Activated CD4-positive, alpha-beta T cell treated with anti-CD3 and anti-CD28 coated beads, Interleukin-2, amount 50 U/mL, for 16 hours (primary cell): ENCODE measurements at regions not wholly inside any gene's neighbourhood (a gene's known extent, or its start where the extent isn't known, plus 50 kb on each side); places are given as distances from the start of the nearest gene placed in this dataset.

Experiments
- DNase-seq: peaks from one replicate; pipeline ENCODE4 v3.0.0-alpha.2; 2020

GRCh38 chr18:34648269-34648985 lies 61.7 kb upstream of the DTNA start:
- DNase-seq = no peak

- DNase-seq = no peak
Measured at GRCh38 chr18:34649080-34649479, 61.0 kb upstream of the DTNA start.

DNA sequence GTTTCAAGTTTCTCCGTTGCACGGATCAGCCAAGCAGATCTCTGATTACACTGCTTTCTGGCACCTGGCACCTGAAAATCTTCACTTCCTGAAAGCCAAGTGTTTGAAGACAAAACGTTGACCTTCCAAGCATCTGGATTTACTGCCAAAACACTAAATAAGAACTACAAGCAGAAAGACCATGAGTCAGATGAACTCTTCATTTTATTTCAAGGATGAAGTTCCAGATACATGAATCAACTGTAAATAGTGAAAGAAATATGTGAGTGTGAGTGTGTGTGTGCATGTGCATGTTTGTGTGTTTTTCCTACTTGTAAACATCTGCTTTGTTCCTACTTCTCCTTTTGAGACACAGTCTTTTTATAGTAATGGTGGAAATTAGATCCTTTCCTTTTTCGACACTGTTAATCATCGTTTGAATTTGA lies 60.0 kb upstream of the DTNA start:
- no peak for DNase-seq

- DNase-seq = no peak
Measured at GRCh38 chr18:34651586-34652369, 58.3 kb upstream of the DTNA start.

DNA sequence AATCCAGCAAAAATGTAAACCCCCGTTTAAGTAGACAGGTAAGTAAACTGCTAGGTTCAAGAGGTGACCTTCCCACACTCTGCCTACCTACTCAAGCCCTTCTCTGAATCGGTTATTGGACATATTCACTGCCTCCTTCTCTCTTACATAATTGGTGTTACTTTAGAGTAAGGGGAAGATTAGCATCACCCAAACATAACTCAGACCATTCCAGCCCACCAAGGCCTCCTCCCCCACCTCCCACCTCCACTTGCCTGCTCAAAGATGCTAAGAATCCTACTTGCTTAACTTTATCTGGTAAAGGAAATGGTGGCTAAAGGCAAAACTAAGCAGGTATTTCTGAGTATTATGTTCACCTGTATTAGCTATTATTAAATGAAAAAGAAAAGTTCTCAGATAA lies 55.0 kb upstream of the DTNA start:
- no peak for DNase-seq

DNA sequence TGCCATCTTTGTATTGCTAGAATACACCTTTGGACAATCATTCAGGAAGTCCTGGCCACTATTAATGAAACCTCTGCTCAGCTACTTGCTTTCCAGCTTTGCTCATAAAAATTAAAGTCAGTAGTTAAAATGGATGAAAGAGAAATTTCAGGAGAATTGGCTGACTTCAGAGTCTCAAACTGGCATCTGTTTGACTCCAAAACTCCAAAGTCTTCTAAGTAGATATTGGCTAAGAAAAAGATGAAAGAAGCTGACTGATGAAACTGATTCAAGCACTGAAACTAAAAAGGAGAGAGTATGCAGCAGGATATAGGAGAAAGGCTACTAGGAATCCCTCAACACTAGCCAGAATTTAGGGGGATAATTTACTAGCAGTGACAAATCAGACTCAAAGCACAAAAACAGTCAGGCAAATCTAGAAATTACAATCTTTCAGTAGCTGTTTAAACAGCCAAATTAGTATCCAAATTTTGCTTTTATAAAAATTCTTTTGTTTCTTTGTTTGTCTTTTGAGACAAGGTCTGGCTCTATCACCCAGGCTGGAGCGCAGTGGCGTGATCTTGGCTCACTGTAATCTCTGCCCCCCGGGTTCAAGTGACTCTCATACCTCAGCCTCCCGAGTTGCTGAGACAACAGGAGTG lies 52.1 kb upstream of the DTNA start:
- DNase-seq = no peak

DNA sequence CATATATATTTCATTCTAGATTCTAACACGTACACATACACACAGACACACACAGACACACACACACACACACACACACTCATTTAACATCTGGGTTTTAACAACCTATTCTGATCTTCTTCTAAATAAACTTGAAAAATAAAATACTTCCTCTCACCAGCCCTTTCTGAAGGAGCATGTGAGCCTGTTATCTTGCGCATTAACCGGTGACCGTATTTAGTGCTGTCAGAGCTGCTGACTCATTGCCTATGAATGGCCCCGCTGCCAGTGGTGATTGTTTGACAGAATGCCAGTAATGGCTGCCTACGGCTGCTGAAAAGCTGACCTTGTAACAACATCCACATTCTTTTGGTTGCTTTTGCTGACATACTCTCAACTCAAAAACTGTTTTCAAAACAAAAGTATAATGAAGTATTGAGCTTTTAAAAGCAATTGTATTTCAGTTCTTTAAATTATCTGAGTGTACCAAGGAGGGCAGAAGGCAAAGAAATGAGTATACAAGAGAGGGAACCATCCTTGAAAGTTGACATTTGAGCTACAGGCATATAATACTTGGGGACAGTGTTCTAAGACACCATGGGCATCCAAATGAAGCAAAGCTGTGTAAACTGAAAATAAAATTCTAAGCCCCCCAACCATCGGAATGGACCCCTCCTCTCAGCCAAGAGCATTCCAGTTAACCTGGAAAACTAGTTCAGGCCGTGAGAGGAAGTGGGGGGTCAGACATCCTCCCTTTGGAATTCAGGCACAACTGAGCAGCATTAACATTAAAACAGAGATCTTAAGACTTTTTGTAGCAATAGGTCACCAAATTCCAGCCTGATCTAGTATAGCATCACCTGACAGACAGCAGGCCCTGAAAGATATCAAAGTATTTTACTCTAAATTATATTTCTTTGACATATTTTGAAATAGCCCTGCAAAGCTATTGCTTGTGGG lies 50.2 kb upstream of the DTNA start:
- peak; percentile 2 for DNase-seq
